Type B pancreatic cell (in vitro differentiated cells): ENCODE measurements at regions not wholly inside any gene's neighbourhood (a gene's known extent, or its start where the extent isn't known, plus 50 kb on each side); places are given as distances from the start of the nearest gene placed in this dataset.

Experiments used
- DNase-seq: peaks from one replicate; pipeline ENCODE4 v3.0.0; 2021; ENCODE audit warnings: mixed read lengths; ENCODE audit not compliant: unreplicated experiment; ENCODE audit errors: extremely low spot score
- H3K27ac Mint-ChIP-seq: 2 replicates; pipeline ENCODE4 v1.8.0; 2021; ENCODE audit warnings: mild to moderate bottlenecking, mixed read lengths
- H3K27me3 Mint-ChIP-seq: 2 replicates; pipeline ENCODE4 v1.8.0; 2021; ENCODE audit warnings: mixed read lengths
- H3K36me3 Mint-ChIP-seq: 2 replicates; pipeline ENCODE4 v1.8.0; 2021; ENCODE audit warnings: mixed read lengths
- H3K4me1 Mint-ChIP-seq: one replicate; pipeline ENCODE4 v1.8.0; 2021; ENCODE audit warnings: mixed read lengths; ENCODE audit not compliant: unreplicated experiment
- H3K4me3 Mint-ChIP-seq: 2 replicates; pipeline ENCODE4 v1.8.0; 2021; ENCODE audit warnings: mild to moderate bottlenecking, mixed read lengths
- H3K9me3 Mint-ChIP-seq: 2 replicates; pipeline ENCODE4 v1.8.0; 2021; ENCODE audit warnings: mixed read lengths
- CTCF ChIP-seq: fragments of 200-600 bp; sonication (generic); conservative IDR thresholded peaks from 2 replicates; pipeline ENCODE4 v1.5.0; 2021; ENCODE audit warnings: antibody characterized with exemption, mild to moderate bottlenecking

GRCh38 chr2:59354498-59354897 is 1113.4 kb upstream of the FANCL start:
- H3K9me3 Mint-ChIP-seq = no peaks in the 10 kb centered on the region
- no peak for TF ChIP-seq CTCF
- no peak overlapping the region for H3K4me3 Mint-ChIP-seq
- DNase-seq = no peak
- no peaks in the 10 kb centered on the region for H3K4me1 Mint-ChIP-seq
- no peaks in the 10 kb centered on the region for H3K36me3 Mint-ChIP-seq
- no peaks in the 10 kb centered on the region for H3K27me3 Mint-ChIP-seq
- no peak overlapping the region for H3K27ac Mint-ChIP-seq

GRCh38 chr2:59353306-59353921 is 1112.3 kb upstream of the FANCL start:
- Mint-ChIP-seq H3K27ac (no peak overlapping the region), H3K27me3 (no peaks in the 10 kb centered on the region), H3K9me3 (no peaks in the 10 kb centered on the region), H3K36me3 (no peaks in the 10 kb centered on the region), H3K4me3 (no peak overlapping the region), H3K4me1 (no peaks in the 10 kb centered on the region)
- DNase-seq = no peak
- no peak for TF ChIP-seq CTCF

GRCh38 chr2:59342166-59342565 is 1101.0 kb upstream of the FANCL start:
- no peaks in the 10 kb centered on the region for H3K4me1 Mint-ChIP-seq
- no peak overlapping the region for H3K4me3 Mint-ChIP-seq
- H3K36me3 Mint-ChIP-seq = no peaks in the 10 kb centered on the region
- TF ChIP-seq CTCF = no peak
- H3K27me3 Mint-ChIP-seq = peaks cover 3% of the 10 kb centered on the region
- no peaks in the 10 kb centered on the region for H3K9me3 Mint-ChIP-seq
- H3K27ac Mint-ChIP-seq = no peak overlapping the region
- no peak for DNase-seq

- Mint-ChIP-seq H3K27ac (no peak overlapping the region), H3K4me1 (no peaks in the 10 kb centered on the region), H3K27me3 (peaks cover 3% of the 10 kb centered on the region), H3K9me3 (no peaks in the 10 kb centered on the region), H3K36me3 (no peaks in the 10 kb centered on the region), H3K4me3 (no peak overlapping the region)
- TF ChIP-seq CTCF = no peak
- DNase-seq = no peak
These were observed 1098.7 kb upstream of the FANCL start for GRCh38 chr2:59339837-59340207.

GRCh38 chr2:59339121-59339836 is 1098.2 kb upstream of the FANCL start:
- Mint-ChIP-seq H3K4me1 (no peaks in the 10 kb centered on the region), H3K9me3 (no peaks in the 10 kb centered on the region), H3K4me3 (no peak overlapping the region), H3K36me3 (no peaks in the 10 kb centered on the region), H3K27me3 (peaks cover 3% of the 10 kb centered on the region), H3K27ac (no peak overlapping the region)
- TF ChIP-seq CTCF = no peak
- DNase-seq = no peak
